ENCODE measurements at regions not wholly inside any gene's neighbourhood (a gene's known extent, or its start where the extent isn't known, plus 50 kb on each side); places are given as distances from the start of the nearest gene placed in this dataset.
A peak's percentile ranks its signal among the peaks of the same experiment; 100 is the strongest.

DNA sequence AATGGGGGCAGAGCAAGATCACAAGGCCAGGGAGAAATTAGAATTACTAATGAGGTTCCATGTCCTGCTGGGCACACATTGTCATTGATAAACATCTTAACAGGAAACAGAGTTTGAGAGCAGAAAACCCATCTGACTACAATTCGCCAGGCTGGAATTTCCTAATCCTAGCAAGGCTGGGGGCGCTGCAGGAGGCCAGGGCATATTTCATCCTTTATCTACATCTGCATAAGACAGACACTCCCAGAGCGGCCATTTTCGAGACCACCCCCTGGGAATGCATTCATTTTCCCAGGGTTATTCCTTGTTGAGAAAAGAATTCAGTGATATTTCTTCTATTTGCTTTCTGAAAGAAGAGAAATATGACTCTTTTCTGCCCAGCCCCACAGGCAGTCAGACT lies 152.7 kb downstream of the SUCLG1 start:
- H3K36me3 ChIP-seq (ENCODE audit: control insufficient read depth in 2 of 2, insufficient read depth in 1 of 2, low read length in 2 of 2) = no peaks in the 10 kb centered on the region
- TF ChIP-seq ZNF274 (IDR thresholded peaks at IDR 0.05; ENCODE audit: low read length) (no peak), ZNF274 (tag by site-specific recombination; IDR thresholded peaks at IDR 0.05; ENCODE audit: borderline replicate concordance) (no peak), KLF7 (tag by site-specific recombination; IDR thresholded peaks at IDR 0.05; ENCODE audit: borderline replicate concordance) (no peak), ZNF311 (tag by site-specific recombination; IDR thresholded peaks at IDR 0.05; ENCODE audit: borderline replicate concordance) (no peak), ZBTB6 (tag by site-specific recombination; IDR thresholded peaks at IDR 0.05) (no peak), ZNF677 (tag by site-specific recombination; IDR thresholded peaks at IDR 0.05) (no peak), SETDB1 (IDR thresholded peaks at IDR 0.05; ENCODE audit: insufficient read length, low read length) (peak; percentile 96)
- no peak overlapping the region for H3K27ac ChIP-seq (ENCODE audit: extremely low read depth, low read depth, low read length)
- CTCF ChIA-PET = no interaction called here
- POLR2A ChIA-PET = no interaction called here
- H3K4me3 ChIP-seq (ENCODE audit: low read depth, low read length) = no peak overlapping the region
- H3K4me1 ChIP-seq (ENCODE audit: control insufficient read depth, insufficient read depth, low read length) = no peaks in the 10 kb centered on the region
- H3K9me3 ChIP-seq (ENCODE audit: control insufficient read depth, insufficient read depth, low read depth, low read length) = no peaks in the 10 kb centered on the region

DNA sequence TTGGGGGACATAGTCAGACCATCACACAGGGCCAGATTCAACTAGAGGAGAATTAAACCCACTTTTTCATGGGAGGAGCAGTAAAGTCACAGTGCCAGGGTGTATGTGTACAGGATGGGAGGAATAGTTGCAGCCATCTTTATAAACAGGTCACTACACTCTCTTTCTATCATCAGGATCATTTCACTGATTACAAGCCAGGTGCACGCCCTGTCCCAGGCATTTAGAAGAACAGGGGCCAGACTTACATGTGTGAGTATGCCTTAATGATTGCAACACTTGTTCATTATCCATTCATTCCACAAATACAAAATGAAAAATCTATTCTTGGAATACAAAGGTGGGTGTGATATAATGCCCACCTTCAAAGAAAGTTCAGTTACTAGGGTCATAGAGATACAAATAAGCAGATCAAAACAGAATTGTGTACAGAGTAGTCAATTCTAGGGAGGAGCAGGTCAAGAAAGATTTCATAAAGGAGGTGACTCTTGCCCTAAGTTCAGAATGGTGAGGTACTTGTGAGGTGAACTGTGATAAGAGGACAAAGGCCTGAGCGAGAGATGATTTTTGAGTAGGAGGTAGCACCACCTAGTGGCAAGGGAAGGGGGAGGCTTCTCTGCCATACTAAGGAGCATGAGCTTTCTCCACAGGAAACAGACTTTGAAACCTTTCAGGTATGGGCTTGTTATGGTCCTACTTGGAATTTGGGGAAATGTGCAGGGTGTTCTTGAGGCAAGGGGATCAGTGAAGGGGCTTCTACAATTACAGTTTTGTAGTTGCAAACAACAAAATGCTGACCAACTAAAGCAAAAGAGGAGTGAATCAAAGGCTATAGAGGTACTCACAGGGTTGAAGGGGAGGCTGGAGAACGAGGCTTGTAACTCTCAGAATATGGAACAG lies 156.3 kb downstream of the SUCLG1 start:
- Histone ChIP-seq H3K4me3 (ENCODE audit: low read depth, low read length) (no peak overlapping the region), H3K9me3 (ENCODE audit: control insufficient read depth, insufficient read depth, low read depth, low read length) (no peaks in the 10 kb centered on the region), H3K36me3 (ENCODE audit: control insufficient read depth in 2 of 2, insufficient read depth in 1 of 2, low read length in 2 of 2) (no peaks in the 10 kb centered on the region), H3K4me1 (ENCODE audit: control insufficient read depth, insufficient read depth, low read length) (no peaks in the 10 kb centered on the region), H3K27ac (ENCODE audit: extremely low read depth, low read depth, low read length) (no peak overlapping the region)
- CTCF ChIA-PET = interaction anchor here (0.6 to 2.9 kb wide), 13 partner anchors 9 to 1426 kb away, joined by 3 to 33 read pairs (median 3); no protein-coding TSS in a partner anchor
- POLR2A ChIA-PET = no interaction called here
- TF ChIP-seq ZNF596 (tag by site-specific recombination; IDR thresholded peaks at IDR 0.05) (no peak), SP2 (tag by site-specific recombination; IDR thresholded peaks at IDR 0.05) (no peak), ZNF292 (tag by site-specific recombination; IDR thresholded peaks at IDR 0.05; ENCODE audit: borderline replicate concordance, low read depth) (no peak), ZNF416 (tag by site-specific recombination; IDR thresholded peaks at IDR 0.05) (no peak), ZNF624 (tag by site-specific recombination; IDR thresholded peaks at IDR 0.05) (no peak), ZNF169 (tag by site-specific recombination; IDR thresholded peaks at IDR 0.05) (no peak), ZSCAN4 (tag by site-specific recombination; IDR thresholded peaks at IDR 0.05) (no peak), SP3 (tag by site-specific recombination; IDR thresholded peaks at IDR 0.05) (no peak), ZNF654 (tag by site-specific recombination; IDR thresholded peaks at IDR 0.05; ENCODE audit: low read depth) (peak; percentile 75), CTCF (tag by site-specific recombination; IDR thresholded peaks at IDR 0.05) (peak; percentile 65), KLF1 (tag by site-specific recombination; IDR thresholded peaks at IDR 0.05) (no peak)
- TF ChIP-seq, protein P1, sequence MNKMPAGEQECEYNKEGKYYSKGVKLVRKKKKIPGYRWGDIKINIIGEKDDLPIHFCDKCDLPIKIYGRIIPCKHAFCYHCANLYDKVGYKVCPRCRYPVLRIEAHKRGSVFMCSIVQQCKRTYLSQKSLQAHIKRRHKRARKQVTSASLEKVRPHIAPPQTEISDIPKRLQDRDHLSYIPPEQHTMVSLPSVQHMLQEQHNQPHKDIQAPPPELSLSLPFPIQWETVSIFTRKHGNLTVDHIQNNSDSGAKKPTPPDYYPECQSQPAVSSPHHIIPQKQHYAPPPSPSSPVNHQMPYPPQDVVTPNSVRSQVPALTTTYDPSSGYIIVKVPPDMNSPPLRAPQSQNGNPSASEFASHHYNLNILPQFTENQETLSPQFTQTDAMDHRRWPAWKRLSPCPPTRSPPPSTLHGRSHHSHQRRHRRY (tag by site-specific recombination; IDR thresholded peaks at IDR 0.05) = no peak

All from HEK293 (cell line).